HTR-8/SVneo (cell line): ENCODE measurements at regions not wholly inside any gene's neighbourhood (a gene's known extent, or its start where the extent isn't known, plus 50 kb on each side); places are given as distances from the start of the nearest gene placed in this dataset.

ENCODE experiments used
- DNase-seq: peaks from one replicate; pipeline ENCODE4 v3.0.0; 2011; ENCODE audit warnings: low spot score, mixed read lengths; ENCODE audit not compliant: insufficient read length
- FAIRE-seq: peaks from 2 replicates; lab custom pipeline; 2011; peaks lifted over from hg19 to GRCh38; lab: Jason Lieb, UNC

DNA sequence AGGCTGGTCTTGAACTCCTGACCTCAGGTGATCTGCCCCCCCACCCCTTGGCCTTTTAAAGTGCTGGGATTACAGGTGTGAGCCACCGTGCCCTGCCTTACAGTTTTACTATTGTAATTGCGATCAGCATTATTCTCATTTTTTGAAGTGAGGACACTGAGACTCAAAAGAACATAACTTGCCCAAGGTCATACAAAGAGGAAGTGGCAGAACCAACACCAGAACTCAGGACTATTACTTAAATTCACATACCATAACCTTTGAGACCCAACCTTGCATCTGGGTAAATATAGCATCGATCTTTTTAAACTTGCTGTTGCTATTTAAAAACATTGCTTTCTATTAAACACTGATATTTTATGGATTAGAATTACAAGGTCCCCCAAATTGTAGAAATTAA is 54.2 kb downstream of the FOXI1 start:
- DNase-seq, result no peak
- FAIRE-seq, result no peak

DNA sequence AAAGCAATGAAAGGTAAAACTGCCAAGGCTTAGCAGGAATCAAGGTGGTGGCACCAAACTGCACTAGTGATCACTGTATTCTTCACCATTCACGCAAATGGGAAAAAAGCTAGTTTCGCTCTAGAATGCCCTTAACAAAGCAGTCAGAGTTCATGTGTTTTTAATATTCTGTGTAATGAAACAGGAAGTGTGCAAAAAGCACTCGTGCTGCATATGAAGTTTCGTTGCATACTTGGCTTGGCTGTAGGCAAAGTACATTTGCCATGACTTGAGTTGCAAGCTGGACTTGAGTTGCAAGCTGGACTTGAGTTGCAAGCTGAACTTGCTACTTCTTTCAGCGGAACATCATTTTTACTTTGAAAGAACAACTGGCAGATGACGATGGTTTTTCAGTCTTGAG is 55.4 kb downstream of the FOXI1 start:
- DNase-seq (no peak), FAIRE-seq (no peak)

DNA sequence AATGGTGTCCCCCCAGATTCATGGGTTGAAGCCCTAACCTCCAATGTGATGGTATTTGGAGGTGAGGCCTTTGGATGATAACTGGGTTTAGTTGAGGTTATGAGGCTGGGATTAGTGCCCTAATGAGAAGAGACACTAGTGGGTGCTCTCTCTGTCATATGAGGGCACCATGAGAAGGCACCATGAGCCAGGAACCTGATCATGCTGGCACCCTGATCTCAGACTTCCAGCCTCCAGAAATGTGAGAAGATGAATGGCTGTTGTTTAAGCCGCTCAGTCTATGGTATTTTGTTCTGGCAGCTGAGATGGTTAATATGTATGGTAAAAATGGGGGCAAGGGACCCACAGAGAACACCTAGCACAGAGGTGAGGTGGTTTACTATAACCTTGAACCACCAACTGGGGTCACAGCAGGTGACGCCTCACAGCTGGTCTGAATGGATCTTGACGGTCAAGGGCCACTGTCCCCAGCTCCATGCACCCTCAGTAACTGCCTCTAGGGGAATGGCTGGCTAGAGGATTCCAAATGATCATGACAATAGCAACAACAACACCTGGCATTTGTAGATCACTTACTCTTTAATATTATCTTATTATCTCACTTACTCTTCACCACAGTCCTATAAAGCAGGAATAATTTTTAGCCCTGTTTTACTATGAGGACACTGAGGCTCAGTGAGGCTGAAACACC is 57.1 kb downstream of the FOXI1 start:
- no peak for FAIRE-seq
- DNase-seq, result no peak

DNA sequence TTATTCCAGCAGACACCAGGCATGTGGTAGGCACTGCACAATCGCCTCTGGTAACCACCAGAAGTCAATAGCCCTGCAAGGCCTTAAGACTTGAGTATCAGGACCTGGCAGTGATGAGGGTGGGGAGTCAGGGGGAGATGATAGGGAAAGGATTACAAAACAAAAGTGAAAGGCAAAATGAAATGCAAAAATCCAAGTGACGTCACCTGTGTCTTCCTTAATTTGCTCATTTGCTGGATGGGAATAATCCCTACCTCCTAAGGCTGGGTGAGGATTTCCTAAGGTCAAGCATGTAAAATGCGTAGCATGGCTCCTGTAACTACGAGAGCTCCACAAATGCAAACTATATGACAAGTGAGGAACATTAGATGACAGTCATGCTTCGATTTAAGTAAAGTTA is 58.4 kb downstream of the FOXI1 start:
- DNase-seq (no peak), FAIRE-seq (no peak)

DNA sequence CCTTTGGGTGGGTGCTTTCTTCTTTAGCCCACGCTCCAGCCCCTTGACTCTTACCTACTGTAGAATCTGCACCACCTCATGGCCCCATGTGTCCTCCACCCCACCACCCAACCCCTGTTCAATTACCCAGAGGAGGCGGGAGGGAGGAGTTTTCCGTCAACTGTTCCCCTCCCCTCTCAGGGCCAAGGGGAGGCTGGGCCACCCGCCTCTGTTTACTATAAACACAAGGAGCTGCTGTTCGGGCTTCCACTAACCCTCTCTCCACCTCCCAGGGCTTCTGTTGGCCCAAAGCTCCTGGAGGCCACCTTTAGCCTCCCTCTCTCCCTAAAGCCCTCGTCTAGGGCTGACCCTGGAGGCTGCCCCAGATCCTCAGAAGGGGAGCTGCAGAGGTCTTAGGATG is 59.2 kb downstream of the FOXI1 start:
- FAIRE-seq (no peak), DNase-seq (no peak)

DNA sequence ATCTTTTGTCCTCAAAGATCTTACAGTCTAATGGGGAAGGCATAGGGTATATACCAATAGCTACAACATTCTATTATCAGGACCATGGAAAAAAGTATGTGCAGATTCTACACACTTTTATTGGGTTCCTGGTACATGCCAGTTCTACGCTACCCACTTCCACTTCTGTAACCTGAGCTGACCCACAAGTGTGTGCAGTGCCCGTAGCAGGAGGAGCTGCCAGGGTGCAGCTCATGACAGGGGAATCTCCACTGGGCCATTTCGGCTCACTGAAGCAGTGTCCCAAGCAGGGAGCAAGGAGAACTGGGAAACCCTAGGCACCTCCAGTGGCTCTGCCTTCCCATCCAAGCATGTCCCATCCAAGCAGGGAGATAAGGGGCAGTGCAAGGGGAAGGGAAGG is 60.4 kb downstream of the FOXI1 start:
- FAIRE-seq (no peak), DNase-seq (no peak)

DNA sequence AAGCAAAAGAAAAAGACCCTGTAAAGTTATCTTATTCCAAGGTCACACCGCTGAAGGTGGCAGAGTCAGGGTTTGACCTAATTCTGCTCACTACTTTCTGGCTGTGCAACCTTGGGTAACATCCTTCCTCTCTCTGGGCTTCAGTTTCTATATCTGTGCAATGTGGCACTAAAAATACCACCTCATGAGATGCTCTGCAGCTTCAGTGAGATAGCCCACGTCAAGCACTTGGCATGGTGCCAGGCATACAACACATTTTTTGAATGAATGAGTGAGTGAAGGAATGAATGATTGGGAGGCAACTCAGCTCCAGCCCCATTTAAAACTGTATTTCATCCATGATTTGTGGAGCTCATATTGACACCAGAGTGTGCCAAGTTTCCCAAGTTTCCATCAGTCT is 62.3 kb downstream of the FOXI1 start:
- no peak for FAIRE-seq
- no peak for DNase-seq

DNA sequence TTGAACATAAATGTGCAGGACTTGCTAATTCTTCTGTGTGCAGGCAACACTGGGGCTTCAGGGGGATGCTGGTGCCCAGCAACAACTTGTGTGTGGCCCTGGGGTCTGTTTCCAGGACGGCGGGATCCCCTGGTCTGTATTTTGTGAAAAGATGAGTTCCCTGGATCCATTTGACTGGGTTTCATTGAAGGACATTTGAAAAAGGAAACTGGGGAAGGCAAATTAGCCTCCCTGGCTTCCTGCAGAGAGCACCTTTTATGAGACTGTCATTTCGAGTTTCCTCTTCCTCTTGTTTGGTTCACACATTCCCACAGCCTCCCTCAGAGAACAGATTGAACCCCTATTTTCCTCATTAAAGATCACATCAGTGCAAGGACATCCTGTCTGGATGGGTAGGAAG is 63.1 kb downstream of the FOXI1 start:
- no peak for DNase-seq
- no peak for FAIRE-seq

DNA sequence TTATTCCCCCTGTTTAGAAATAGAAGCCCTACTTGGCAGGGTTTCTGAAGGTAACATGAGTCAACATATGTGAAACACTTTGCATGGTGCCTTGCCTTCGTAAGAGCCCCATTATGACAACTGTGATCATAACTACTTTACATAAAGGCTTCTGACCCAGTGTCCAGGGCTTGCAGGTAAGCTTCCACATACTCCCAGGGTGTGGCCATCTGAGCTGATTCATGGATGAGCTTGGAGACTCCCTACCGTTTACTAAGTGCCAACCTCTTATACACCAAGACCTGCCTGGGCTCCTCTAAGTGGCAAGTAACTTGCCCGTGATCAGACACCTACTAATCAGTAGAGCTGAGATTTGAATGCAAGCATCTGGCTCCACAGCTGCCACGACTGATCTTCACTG is 62.8 kb upstream of the C5orf58 start:
- FAIRE-seq, result no peak
- no peak for DNase-seq

DNA sequence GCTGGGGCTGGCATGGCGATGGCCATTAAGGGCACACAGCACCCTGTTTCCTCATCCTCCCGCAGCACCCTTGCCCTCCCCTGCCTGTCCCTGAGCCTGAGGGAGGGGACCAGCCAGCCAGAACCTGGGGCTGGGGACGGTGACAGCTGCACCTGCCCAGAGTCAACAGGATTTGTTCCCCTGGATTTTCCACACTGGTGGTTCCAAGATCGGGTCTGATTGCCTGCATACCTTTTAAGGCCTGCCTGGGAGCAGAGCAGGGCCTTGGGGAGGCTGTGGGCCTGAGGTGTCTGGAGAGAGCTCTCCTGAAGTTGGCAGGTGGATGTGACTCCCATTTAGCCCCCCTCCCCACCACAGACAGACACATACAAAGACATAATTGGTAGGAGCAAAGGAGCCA is 61.0 kb upstream of the C5orf58 start:
- DNase-seq, result no peak
- FAIRE-seq, result no peak

DNA sequence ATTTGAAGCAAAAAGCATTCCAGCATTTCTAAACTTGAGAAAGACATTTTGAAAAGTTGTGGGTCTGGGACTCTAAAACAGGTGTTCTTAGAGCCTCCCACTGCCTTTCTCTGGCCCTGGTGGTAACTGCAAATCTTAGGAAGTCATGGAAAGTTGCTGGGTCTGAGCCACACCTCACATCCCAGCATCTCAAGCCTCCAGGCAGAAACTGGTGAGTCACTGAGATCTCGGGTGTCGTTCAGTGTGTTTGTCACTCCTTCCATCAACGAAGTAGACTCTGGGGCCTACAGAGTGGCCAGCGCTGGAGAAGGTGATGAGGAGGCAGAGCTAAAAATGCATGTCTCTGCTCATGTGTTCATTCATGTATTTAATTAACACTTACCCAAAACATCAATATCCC is 59.6 kb upstream of the C5orf58 start:
- FAIRE-seq, result no peak
- peak; percentile 67 for DNase-seq

DNA sequence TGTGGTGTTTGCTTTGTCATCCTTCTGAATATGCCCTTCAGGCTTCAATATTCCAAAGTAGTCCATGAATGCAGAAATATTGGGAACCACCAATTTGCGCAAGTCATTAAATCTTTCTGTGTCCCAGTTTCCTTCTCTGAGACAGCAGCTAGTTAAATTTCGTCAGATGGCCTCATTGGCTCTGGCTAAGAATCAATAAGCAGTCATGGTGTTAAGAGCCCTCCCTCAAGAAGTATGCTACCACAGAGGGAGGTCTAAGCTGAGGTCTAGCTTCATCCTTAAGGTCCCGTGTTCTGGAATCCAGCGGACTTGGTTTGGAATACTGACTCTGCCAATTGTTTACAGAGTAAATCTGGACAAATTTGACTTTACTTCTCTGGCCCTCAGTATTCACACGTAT is 59.1 kb upstream of the C5orf58 start:
- FAIRE-seq (no peak), DNase-seq (no peak)

DNA sequence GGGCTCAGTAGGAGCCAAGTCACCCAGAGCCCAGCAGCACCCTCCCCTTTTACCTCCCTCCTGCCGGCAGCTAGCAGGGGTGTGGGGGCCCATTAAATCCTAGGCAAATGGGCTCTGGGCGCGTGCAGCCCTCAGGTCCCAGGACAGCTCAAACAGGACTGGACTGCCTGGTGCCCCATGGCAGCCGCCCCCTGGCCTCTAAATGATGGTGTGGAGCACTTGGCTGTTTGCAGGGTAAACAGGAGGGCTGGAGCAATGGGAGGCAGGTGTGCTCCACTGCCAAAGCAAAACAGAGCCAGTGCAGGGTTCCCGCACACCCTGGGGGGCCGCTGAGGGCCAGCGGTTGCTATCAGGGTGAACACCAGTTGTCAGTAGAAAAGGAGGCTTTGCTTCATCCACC is 55.9 kb upstream of the C5orf58 start:
- no peak for FAIRE-seq
- DNase-seq, result no peak

DNA sequence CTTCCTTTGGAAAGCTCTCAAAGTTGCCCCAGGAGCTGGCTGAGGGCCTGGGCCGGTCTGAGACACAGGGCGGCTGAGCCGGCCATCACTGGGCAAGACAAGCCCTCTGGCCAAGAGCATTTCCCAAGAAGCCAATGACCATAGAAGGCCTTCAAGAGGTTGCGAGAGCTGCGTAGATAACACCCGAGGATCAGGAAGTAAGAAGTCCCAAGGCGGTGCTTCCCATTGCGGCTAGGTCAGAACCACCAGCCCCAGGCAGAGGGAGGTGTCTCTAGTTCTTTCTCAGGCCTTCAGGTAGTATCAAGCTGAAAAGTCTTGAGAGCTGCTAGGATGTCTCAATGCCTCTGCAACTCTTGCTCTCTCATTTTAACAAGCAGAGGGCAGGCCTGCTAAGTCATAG is 54.0 kb upstream of the C5orf58 start:
- FAIRE-seq (no peak), DNase-seq (no peak)

DNA sequence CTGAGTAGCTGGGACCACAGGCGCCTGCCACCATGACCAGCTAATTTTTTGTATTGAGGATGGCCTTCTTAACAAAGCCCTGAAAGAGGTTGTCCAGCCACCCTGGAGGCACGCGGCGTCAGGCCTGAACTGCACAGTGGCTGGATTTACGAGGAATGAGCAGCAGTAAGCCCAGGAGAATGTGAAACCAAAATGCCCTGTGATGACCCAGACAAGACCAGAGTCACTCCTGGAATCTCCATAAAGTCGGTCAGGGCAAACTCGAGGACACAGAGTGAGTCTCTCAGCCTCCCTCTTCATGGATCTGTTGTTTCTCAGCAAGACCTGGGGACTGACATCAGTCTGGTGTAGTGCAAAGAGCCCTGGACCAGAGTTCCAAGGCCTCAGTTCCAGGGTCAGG is 53.2 kb upstream of the C5orf58 start:
- FAIRE-seq (no peak), DNase-seq (peak; percentile 14)

DNA sequence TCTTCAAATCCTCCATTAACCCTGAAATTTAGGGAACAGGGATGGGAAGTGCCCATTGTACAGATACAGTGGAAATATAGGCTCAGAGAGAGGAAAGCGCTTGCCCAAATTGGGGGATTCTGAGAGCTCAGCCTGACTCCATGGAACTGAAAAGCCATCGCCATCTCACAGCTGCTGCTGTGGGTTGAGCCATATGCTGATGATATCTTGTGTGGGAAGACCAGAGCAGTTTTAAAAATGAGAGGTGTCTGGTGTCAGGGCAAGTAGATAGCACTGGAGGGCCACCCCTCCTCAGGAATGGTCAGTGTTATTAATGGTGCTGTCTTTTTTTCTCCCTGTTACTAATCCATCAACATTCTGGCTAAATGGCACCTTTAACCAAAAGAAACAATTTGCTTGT is 50.9 kb upstream of the C5orf58 start:
- FAIRE-seq (no peak), DNase-seq (no peak)

DNA sequence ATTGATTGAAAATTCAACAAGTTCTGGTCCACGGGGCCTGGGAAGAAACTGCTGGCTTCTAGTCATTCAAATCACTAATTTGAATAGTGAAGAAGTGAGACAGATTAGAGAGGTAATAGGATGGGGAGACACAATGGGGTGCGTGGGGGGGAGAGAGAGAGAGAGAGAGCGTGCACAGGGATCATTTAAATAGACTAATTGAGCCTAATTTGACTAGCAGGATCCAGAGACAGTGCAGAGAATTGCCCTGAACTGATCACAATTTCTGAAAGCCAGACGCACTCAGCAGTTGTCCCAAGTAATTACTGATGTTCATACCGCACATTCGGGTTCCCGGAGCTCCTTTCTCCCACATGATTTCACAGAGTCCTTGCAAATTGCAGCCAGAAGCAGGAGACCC is 50.3 kb upstream of the C5orf58 start:
- no peak for DNase-seq
- FAIRE-seq, result no peak
